Endothelial cell of umbilical vein (primary cell): ENCODE measurements at regions not wholly inside any gene's neighbourhood (a gene's known extent, or its start where the extent isn't known, plus 50 kb on each side); places are given as distances from the start of the nearest gene placed in this dataset.

ENCODE experiments used
- BruUV-seq: library from RNA; stranded (reverse); fragments of 400-500 nt; replicated peaks from 2 replicates; lab custom pipeline; 2021; lab: Mats Ljungman, UMichigan
- CTCF ChIA-PET: fragments of 300-600, 350-600 bp; sonication (Branson Sonifier 250); formaldehyde crosslinking; loops from one replicate; lab custom pipeline; 2021; ENCODE audit warnings: antibody characterized with exemption, inconsistent platforms; lab: Charles Lee
- POLR2A ChIA-PET: fragments of 300-600, 350-600 bp; sonication (Branson Sonifier 250); formaldehyde crosslinking; loops from one replicate; lab custom pipeline; 2021; ENCODE audit warnings: antibody characterized with exemption, inconsistent platforms; lab: Charles Lee
- DNase-seq: peaks from one replicate; pipeline ENCODE4 v3.0.0-alpha.2; 2011; ENCODE audit warnings: low read depth, low spot score
- FAIRE-seq: peaks from 2 replicates; lab custom pipeline; 2011; peaks lifted over from hg19 to GRCh38; lab: Jason Lieb, UNC
- H2AFZ ChIP-seq: 2 replicates; pipeline ENCODE4 v1.6.0; 2012; ENCODE audit warnings: low read depth, low read length, control low read depth, inconsistent platforms
- H3K27ac ChIP-seq: 2 replicates; pipeline ENCODE4 v1.5.1; 2011; ENCODE audit warnings: low read depth, mild to moderate bottlenecking, control low read depth, low read length, moderate library complexity; ENCODE audit not compliant: insufficient read depth
- H3K27me3 ChIP-seq, 2 experiments: 2 replicates each; pipeline versions ENCODE4 v1.6.0 to v1.6.1; 2011; ENCODE audit warnings: low read length in 2 of 2, mixed read lengths in 1 of 2; ENCODE audit not compliant: control insufficient read depth in 2 of 2, insufficient read depth in 2 of 2
- H3K36me3 ChIP-seq, 2 experiments: 2 replicates in 1 of 2; 3 replicates in 1 of 2; pipeline ENCODE4 v1.5.1; 2011; ENCODE audit warnings: low read length in 2 of 2, mild to moderate bottlenecking in 1 of 2, moderate library complexity in 1 of 2; ENCODE audit not compliant: control insufficient read depth in 2 of 2, insufficient read depth in 2 of 2; ENCODE audit errors: extremely low read depth in 1 of 2
- H3K4me1 ChIP-seq: 3 replicates; pipeline ENCODE4 v1.5.1; 2011; ENCODE audit warnings: mild to moderate bottlenecking, low read length; ENCODE audit not compliant: control insufficient read depth, insufficient read depth; ENCODE audit errors: extremely low read depth
- H3K4me2 ChIP-seq: 2 replicates; pipeline ENCODE4 v1.6.1; 2011; ENCODE audit warnings: low read length, control low read depth, mixed read lengths; ENCODE audit not compliant: insufficient read depth
- H3K4me3 ChIP-seq, 3 experiments: fragments of 200-600 bp in 1 of 3; sonication (generic), shearing (Covaris generic) in 1 of 3; replicated peaks in 1 of 3; 2 replicates each; pipeline ENCODE4 v1.5.1; 2011 to 2016; ENCODE audit warnings: control low read depth in 3 of 3, low read length in 3 of 3, mild to moderate bottlenecking in 2 of 3, inconsistent platforms in 1 of 3, low read depth in 1 of 3, moderate library complexity in 1 of 3; ENCODE audit not compliant: insufficient read depth in 1 of 3
- H3K79me2 ChIP-seq: 2 replicates; pipeline ENCODE4 v1.6.0; 2012; ENCODE audit warnings: low read length, inconsistent platforms; ENCODE audit not compliant: control insufficient read depth, insufficient read depth
- H3K9ac ChIP-seq: replicated peaks from 2 replicates; pipeline ENCODE3; 2011; ENCODE audit warnings: low read length, control low read depth; ENCODE audit not compliant: insufficient read depth; ENCODE audit errors: extremely low read depth
- H3K9me1 ChIP-seq: replicated peaks from 3 replicates; pipeline ENCODE4 v1.6.0; 2011; ENCODE audit warnings: mild to moderate bottlenecking, low read length; ENCODE audit not compliant: control insufficient read depth, insufficient read depth; ENCODE audit errors: extremely low read depth
- H3K9me3 ChIP-seq: replicated peaks from 2 replicates; pipeline ENCODE4 v1.5.1; 2012; ENCODE audit warnings: low read length, inconsistent platforms; ENCODE audit not compliant: control insufficient read depth, insufficient read depth
- H4K20me1 ChIP-seq: replicated peaks from 2 replicates; pipeline ENCODE3; 2011; ENCODE audit warnings: mild to moderate bottlenecking, low read length; ENCODE audit not compliant: control insufficient read depth, insufficient read depth; ENCODE audit errors: extremely low read depth
- CTCF ChIP-seq, 2 donors: IDR thresholded peaks; 1 replicate in 1 of 2; 2 replicates in 1 of 2; pipeline ENCODE4 v1.5.1; 2011; ENCODE audit warnings: low read length in 2 of 2, mild to moderate bottlenecking in 2 of 2, moderate library complexity in 2 of 2, control low read depth in 1 of 2, inconsistent platforms in 1 of 2, low read depth in 1 of 2; ENCODE audit not compliant: insufficient read depth in 1 of 2; ENCODE audit errors: extremely low read depth in 1 of 2
- EZH2 ChIP-seq: IDR thresholded peaks from 2 replicates; pipeline ENCODE4 v1.6.1; 2012; ENCODE audit warnings: borderline replicate concordance, low read depth, mild to moderate bottlenecking, moderate library complexity, low read length, inconsistent platforms; ENCODE audit not compliant: severe bottlenecking
- FOS ChIP-seq: IDR thresholded peaks from 2 replicates; pipeline ENCODE4 v1.6.1; 2011; ENCODE audit warnings: mild to moderate bottlenecking, low read length, moderate library complexity, borderline replicate concordance; ENCODE audit not compliant: insufficient read depth
- GATA2 ChIP-seq: IDR thresholded peaks from 2 replicates; pipeline ENCODE4 v1.7.0; 2011; ENCODE audit warnings: low read depth, mild to moderate bottlenecking, moderate library complexity, mixed read lengths, low read length; ENCODE audit not compliant: insufficient read length, insufficient read depth
- JUN ChIP-seq: IDR thresholded peaks from 2 replicates; pipeline ENCODE4 v1.6.1; 2011; ENCODE audit warnings: borderline replicate concordance, low read depth; ENCODE audit not compliant: insufficient read length, insufficient read depth
- MAX ChIP-seq: IDR thresholded peaks from 2 replicates; pipeline ENCODE4 v1.6.1; 2011; ENCODE audit not compliant: insufficient read depth, insufficient read length
- MYC ChIP-seq: IDR thresholded peaks from one replicate; pipeline ENCODE4 v1.6.1; 2011; ENCODE audit warnings: mild to moderate bottlenecking, low read depth, low read length
- POLR2A ChIP-seq: IDR thresholded peaks from 2 replicates; pipeline ENCODE4 v1.6.1; 2012; ENCODE audit warnings: low read depth, mild to moderate bottlenecking, control low read depth, low read length
- POLR2AphosphoS5 ChIP-seq: IDR thresholded peaks from 2 replicates; pipeline ENCODE4 v1.6.1; 2012; ENCODE audit warnings: low read depth, mild to moderate bottlenecking, control low read depth, low read length, moderate library complexity; ENCODE audit not compliant: insufficient read depth
- dilution Hi-C: fragments of 300-500 bp; cut with MboI; formaldehyde crosslinking; loops from one replicate; pipeline ENCODE4 v1.15.0; 2019; ENCODE audit warnings: low sequenced_read_pairs; ENCODE audit not compliant: extremely low pct_ligation_motif_present
- intact Hi-C: fragments of 100-400 bp; cut with micrococcal nuclease; formaldehyde crosslinking; loops from one replicate; pipeline ENCODE4 v1.10.0; 2022

- H3K4me2 ChIP-seq, result no peak overlapping the region
- intact Hi-C loops, result no loop called here
These were observed 83.8 kb upstream of the SOX6 start for GRCh38 chr11:16440136-16440535.

GRCh38 chr11:16434036-16434435 lies 77.7 kb upstream of the SOX6 start:
- no peaks in the 10 kb centered on the region for H3K9me1 ChIP-seq
- no peaks in the 10 kb centered on the region for H3K79me2 ChIP-seq
- no peak overlapping the region for H3K27ac ChIP-seq
- BruUV-seq, result no TSS peak
- DNase-seq (no peak), FAIRE-seq (no peak)
- no peak for TF ChIP-seq JUN
- TF ChIP-seq POLR2AphosphoS5, result no peak
- no peak for TF ChIP-seq CTCF (IDR thresholded peaks at IDR 0.05; ENCODE audit: extremely low read depth in 1 of 2, insufficient read depth in 1 of 2, low read depth in 1 of 2, low read length in 2 of 2)
- no peak for TF ChIP-seq MAX
- TF ChIP-seq MYC, result no peak
- TF ChIP-seq EZH2, result no peak
- TF ChIP-seq FOS, result no peak
- TF ChIP-seq GATA2, result no peak
- no peak for TF ChIP-seq POLR2A
- intact Hi-C loops (no loop called here), dilution Hi-C loops (no loop called here)
- no peaks in the 10 kb centered on the region for H3K9me3 ChIP-seq
- no peak overlapping the region for H3K9ac ChIP-seq
- H4K20me1 ChIP-seq, result no peaks in the 10 kb centered on the region
- no peak overlapping the region for H3K4me2 ChIP-seq
- no peak overlapping the region for H3K4me3 ChIP-seq
- ChIA-PET CTCF (no interaction called here), POLR2A (no interaction called here)
- no peak overlapping the region for H2AFZ ChIP-seq
- no peaks in the 10 kb centered on the region for H3K36me3 ChIP-seq
- no peaks in the 10 kb centered on the region for H3K27me3 ChIP-seq
- H3K4me1 ChIP-seq, result no peaks in the 10 kb centered on the region

More at GRCh38 chr11:16440136-16440535, 83.8 kb upstream of the SOX6 start:
- Histone ChIP-seq H3K9ac (no peak overlapping the region), H3K4me3 (no peak overlapping the region), H4K20me1 (no peaks in the 10 kb centered on the region), H3K9me3 (no peaks in the 10 kb centered on the region), H3K79me2 (no peaks in the 10 kb centered on the region), H3K27ac (no peak overlapping the region), H3K36me3 (no peaks in the 10 kb centered on the region), H3K9me1 (no peaks in the 10 kb centered on the region), H3K27me3 (no peaks in the 10 kb centered on the region), H3K4me1 (no peaks in the 10 kb centered on the region), H2AFZ (no peak overlapping the region)
- CTCF ChIA-PET, result no interaction called here
- no peak for TF ChIP-seq FOS
- TF ChIP-seq JUN, result no peak
- dilution Hi-C loops, result no loop called here
- POLR2A ChIA-PET, result no interaction called here
- no peak for FAIRE-seq
- no peak for DNase-seq
- BruUV-seq, result no TSS peak
